ENCODE measurements at regions not wholly inside any gene's neighbourhood (a gene's known extent, or its start where the extent isn't known, plus 50 kb on each side); places are given as distances from the start of the nearest gene placed in this dataset.

DNA sequence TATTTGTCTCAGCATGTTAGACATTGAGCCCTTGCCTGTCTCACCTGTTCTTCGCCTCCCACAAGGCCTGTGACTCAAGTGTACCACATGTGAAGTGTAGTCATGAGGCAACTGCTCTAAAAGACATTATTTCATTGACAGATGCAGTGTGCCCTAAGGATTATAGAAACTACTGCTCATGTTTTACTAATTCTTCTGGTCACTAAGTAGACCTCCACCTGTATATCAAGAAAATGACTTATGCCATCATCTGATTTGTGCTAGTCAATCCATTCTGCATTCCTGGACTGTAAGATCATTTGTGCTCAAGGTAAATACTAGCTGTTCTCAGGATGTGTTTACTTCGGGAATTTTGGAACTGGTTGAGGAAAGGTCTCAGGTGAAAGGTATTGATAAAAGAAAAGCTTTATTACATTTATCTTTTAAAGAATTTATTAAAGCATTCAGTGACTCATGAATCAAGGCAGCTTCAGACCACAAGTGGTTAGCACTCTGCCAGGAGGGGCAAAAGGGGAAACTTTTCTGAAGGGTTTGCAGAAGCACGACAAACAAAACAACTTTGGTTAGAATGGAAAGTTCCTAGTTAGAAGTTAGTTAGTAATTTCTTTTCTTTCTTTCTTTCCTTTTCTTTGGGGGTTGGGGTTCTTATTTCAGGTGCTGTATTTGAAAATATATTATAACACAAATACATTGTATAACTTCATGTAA lies 465.3 kb upstream of the CBLB start:
- H3K4me3 ChIP-seq (replicated peaks; ENCODE audit: insufficient read depth, low read length): no peak overlapping the region
- no peaks in the 10 kb centered on the region for H3K27me3 ChIP-seq (ENCODE audit: insufficient read depth, poor library complexity, severe bottlenecking)
- DNase-seq (ENCODE audit: low read depth in 1 of 2, low spot score in 1 of 2): no peak
- no peak overlapping the region for H3K27ac ChIP-seq (replicated peaks)
- TF ChIP-seq GABPA (IDR thresholded peaks at IDR 0.05; ENCODE audit: low read depth) (no peak), POLR2AphosphoS5 (IDR thresholded peaks at IDR 0.05; ENCODE audit: low read depth) (no peak), SPI1 (IDR thresholded peaks at IDR 0.05; ENCODE audit: borderline replicate concordance, low read depth) (no peak)
- TF ChIP-seq, protein P1, sequence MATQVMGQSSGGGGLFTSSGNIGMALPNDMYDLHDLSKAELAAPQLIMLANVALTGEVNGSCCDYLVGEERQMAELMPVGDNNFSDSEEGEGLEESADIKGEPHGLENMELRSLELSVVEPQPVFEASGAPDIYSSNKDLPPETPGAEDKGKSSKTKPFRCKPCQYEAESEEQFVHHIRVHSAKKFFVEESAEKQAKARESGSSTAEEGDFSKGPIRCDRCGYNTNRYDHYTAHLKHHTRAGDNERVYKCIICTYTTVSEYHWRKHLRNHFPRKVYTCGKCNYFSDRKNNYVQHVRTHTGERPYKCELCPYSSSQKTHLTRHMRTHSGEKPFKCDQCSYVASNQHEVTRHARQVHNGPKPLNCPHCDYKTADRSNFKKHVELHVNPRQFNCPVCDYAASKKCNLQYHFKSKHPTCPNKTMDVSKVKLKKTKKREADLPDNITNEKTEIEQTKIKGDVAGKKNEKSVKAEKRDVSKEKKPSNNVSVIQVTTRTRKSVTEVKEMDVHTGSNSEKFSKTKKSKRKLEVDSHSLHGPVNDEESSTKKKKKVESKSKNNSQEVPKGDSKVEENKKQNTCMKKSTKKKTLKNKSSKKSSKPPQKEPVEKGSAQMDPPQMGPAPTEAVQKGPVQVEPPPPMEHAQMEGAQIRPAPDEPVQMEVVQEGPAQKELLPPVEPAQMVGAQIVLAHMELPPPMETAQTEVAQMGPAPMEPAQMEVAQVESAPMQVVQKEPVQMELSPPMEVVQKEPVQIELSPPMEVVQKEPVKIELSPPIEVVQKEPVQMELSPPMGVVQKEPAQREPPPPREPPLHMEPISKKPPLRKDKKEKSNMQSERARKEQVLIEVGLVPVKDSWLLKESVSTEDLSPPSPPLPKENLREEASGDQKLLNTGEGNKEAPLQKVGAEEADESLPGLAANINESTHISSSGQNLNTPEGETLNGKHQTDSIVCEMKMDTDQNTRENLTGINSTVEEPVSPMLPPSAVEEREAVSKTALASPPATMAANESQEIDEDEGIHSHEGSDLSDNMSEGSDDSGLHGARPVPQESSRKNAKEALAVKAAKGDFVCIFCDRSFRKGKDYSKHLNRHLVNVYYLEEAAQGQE (IDR thresholded peaks at IDR 0.05; ENCODE audit: insufficient replicate concordance, low read depth): no peak
- TF ChIP-seq, protein P2, sequence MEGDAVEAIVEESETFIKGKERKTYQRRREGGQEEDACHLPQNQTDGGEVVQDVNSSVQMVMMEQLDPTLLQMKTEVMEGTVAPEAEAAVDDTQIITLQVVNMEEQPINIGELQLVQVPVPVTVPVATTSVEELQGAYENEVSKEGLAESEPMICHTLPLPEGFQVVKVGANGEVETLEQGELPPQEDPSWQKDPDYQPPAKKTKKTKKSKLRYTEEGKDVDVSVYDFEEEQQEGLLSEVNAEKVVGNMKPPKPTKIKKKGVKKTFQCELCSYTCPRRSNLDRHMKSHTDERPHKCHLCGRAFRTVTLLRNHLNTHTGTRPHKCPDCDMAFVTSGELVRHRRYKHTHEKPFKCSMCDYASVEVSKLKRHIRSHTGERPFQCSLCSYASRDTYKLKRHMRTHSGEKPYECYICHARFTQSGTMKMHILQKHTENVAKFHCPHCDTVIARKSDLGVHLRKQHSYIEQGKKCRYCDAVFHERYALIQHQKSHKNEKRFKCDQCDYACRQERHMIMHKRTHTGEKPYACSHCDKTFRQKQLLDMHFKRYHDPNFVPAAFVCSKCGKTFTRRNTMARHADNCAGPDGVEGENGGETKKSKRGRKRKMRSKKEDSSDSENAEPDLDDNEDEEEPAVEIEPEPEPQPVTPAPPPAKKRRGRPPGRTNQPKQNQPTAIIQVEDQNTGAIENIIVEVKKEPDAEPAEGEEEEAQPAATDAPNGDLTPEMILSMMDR (IDR thresholded peaks at IDR 0.05; ENCODE audit: insufficient read depth, low read length): no peak

DNA sequence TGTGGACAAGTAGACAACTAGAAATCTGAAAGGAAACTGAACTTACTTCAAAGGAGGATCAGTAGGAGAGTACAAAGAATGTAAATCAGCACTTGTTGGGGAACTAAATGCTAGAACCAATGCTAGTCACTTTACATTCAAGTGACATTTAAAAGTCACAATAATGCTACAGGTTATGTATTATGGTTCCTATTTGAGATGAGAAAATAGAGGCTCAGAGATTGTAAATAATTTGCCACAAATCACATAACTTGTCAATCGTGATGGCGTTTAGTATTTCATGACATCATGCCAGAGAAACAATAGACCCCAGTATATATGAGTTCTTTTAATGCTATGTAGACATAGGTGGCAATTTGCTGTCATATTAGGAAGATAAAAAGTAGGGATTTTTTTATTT lies 467.8 kb upstream of the CBLB start:
- TF ChIP-seq SPI1 (IDR thresholded peaks at IDR 0.05; ENCODE audit: borderline replicate concordance, low read depth): no peak
- TF ChIP-seq, protein P1 (IDR thresholded peaks at IDR 0.05; ENCODE audit: insufficient replicate concordance, low read depth): no peak
- TF ChIP-seq GABPA (IDR thresholded peaks at IDR 0.05; ENCODE audit: low read depth): no peak
- TF ChIP-seq POLR2AphosphoS5 (IDR thresholded peaks at IDR 0.05; ENCODE audit: low read depth): no peak
- TF ChIP-seq, protein P2 (IDR thresholded peaks at IDR 0.05; ENCODE audit: insufficient read depth, low read length): no peak
- no peak for DNase-seq (ENCODE audit: low read depth in 1 of 2, low spot score in 1 of 2)
- Histone ChIP-seq H3K27ac (replicated peaks) (no peak overlapping the region), H3K27me3 (ENCODE audit: insufficient read depth, poor library complexity, severe bottlenecking) (no peaks in the 10 kb centered on the region), H3K4me3 (replicated peaks; ENCODE audit: insufficient read depth, low read length) (no peak overlapping the region)

DNA sequence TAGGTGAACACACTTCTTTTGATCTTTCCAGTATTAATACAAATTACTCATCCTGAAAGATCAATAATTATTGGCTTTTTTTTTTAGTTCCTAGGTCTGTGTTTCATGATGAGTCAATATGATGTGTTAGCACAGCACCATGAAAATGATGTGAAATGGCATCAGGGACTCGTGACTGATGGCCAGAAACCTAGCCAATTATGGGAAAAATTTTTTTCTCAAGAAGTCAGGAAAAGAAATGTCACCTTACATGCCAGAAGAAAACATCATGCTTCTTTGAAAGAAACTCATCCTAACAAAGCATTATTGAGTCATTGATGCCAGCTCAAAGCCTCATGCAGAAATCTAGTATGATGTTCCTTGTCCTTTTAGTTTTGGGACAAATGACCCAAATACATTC lies 468.3 kb upstream of the CBLB start:
- Histone ChIP-seq H3K27ac (replicated peaks) (no peak overlapping the region), H3K4me3 (replicated peaks; ENCODE audit: insufficient read depth, low read length) (no peak overlapping the region), H3K27me3 (ENCODE audit: insufficient read depth, poor library complexity, severe bottlenecking) (no peaks in the 10 kb centered on the region)
- DNase-seq (ENCODE audit: low read depth in 1 of 2, low spot score in 1 of 2): no peak
- TF ChIP-seq, protein P2 (IDR thresholded peaks at IDR 0.05; ENCODE audit: insufficient read depth, low read length): no peak
- TF ChIP-seq, protein P1 (IDR thresholded peaks at IDR 0.05; ENCODE audit: insufficient replicate concordance, low read depth): no peak
- no peak for TF ChIP-seq GABPA (IDR thresholded peaks at IDR 0.05; ENCODE audit: low read depth)

All from HL-60 (cell line).